ENCODE measurements at regions not wholly inside any gene's neighbourhood (a gene's known extent, or its start where the extent isn't known, plus 50 kb on each side); places are given as distances from the start of the nearest gene placed in this dataset.

DNA sequence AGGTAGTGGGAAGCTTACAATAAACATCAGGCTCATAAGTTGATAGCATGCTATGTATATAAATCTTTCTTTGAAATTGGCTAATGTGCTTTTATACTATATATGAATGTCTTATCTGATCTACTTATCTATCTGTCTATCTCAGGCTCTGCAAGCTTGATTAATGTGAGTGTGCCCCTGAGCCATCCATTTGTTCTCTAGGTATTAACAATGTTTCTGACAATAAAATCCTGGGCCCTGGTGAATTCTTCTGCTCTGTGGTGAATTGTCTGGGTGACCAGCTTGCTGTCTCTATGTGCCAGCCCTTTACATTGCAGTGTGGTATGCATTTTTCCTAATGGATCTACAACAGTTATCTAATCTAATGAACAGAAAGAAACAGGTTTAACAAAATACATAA, 295.9 kb downstream of the HRH4 start:
- Histone ChIP-seq H3K4me3 (no peak overlapping the region), H3K27me3 (no peaks in the 10 kb centered on the region), H3K27ac (no peak overlapping the region), H3K4me1 (no peaks in the 10 kb centered on the region), H3K36me3 (no peaks in the 10 kb centered on the region), H3K9me3 (no peaks in the 10 kb centered on the region)
- no peak for DNase-seq
- no peak for TF ChIP-seq POLR2A (IDR thresholded peaks at IDR 0.05)
- TF ChIP-seq, protein P1, sequence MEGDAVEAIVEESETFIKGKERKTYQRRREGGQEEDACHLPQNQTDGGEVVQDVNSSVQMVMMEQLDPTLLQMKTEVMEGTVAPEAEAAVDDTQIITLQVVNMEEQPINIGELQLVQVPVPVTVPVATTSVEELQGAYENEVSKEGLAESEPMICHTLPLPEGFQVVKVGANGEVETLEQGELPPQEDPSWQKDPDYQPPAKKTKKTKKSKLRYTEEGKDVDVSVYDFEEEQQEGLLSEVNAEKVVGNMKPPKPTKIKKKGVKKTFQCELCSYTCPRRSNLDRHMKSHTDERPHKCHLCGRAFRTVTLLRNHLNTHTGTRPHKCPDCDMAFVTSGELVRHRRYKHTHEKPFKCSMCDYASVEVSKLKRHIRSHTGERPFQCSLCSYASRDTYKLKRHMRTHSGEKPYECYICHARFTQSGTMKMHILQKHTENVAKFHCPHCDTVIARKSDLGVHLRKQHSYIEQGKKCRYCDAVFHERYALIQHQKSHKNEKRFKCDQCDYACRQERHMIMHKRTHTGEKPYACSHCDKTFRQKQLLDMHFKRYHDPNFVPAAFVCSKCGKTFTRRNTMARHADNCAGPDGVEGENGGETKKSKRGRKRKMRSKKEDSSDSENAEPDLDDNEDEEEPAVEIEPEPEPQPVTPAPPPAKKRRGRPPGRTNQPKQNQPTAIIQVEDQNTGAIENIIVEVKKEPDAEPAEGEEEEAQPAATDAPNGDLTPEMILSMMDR (IDR thresholded peaks at IDR 0.05) = no peak
- intact Hi-C loops (cut with DNase I; ENCODE audit: low total_unique reads) = no loop called here

DNA sequence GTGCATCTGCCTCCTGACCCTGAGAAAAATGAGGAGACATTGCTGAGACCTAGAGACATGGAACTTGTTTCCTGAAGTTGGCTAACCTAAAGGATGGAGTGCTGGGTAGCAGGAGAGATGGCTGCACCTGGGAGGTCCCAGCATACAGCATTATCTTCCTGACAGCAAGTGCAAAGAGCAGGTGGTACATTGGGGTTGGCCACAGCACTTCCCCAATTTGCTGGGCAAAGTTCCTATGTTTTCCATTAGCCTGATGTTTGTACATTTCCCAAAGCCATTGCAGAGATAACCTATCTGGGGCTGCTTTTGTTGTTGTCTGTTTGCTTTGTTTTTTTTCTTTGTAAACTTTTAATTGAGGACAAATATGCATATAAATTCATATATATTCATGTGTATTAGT, 296.7 kb downstream of the HRH4 start:
- H3K9me3 ChIP-seq = no peaks in the 10 kb centered on the region
- TF ChIP-seq, protein P1 (IDR thresholded peaks at IDR 0.05) = no peak
- TF ChIP-seq POLR2A (IDR thresholded peaks at IDR 0.05) = no peak
- no peaks in the 10 kb centered on the region for H3K4me1 ChIP-seq
- H3K4me3 ChIP-seq = no peak overlapping the region
- no peak for DNase-seq
- intact Hi-C loops (cut with DNase I; ENCODE audit: low total_unique reads) = no loop called here
- no peaks in the 10 kb centered on the region for H3K36me3 ChIP-seq
- no peaks in the 10 kb centered on the region for H3K27me3 ChIP-seq
- no peak overlapping the region for H3K27ac ChIP-seq

DNA sequence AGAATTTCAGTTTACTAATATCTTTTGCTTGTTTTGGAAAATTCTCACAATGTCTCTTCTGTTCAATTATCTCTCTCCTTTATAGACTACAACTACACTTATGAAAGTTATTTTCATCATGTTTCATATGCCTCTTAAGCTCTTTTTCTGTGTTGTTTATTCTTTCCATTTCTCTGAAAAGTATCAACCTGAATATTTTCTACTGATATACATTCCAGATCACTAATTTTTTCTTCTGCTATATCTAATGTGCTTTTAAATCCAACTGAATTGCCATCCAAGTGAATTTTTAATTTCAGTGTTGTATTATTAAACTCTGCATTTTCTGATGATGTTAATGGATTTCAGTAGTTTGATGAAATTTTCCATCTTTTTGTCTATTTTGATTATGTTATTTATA, 301.3 kb downstream of the HRH4 start:
- H3K36me3 ChIP-seq = no peaks in the 10 kb centered on the region
- no peak overlapping the region for H3K4me3 ChIP-seq
- H3K4me1 ChIP-seq = no peaks in the 10 kb centered on the region
- no peaks in the 10 kb centered on the region for H3K27me3 ChIP-seq
- intact Hi-C loops (cut with DNase I; ENCODE audit: low total_unique reads) = no loop called here
- no peaks in the 10 kb centered on the region for H3K9me3 ChIP-seq
- no peak overlapping the region for H3K27ac ChIP-seq
- DNase-seq = no peak
- TF ChIP-seq, protein P1 (IDR thresholded peaks at IDR 0.05) = no peak
- TF ChIP-seq POLR2A (IDR thresholded peaks at IDR 0.05) = no peak

DNA sequence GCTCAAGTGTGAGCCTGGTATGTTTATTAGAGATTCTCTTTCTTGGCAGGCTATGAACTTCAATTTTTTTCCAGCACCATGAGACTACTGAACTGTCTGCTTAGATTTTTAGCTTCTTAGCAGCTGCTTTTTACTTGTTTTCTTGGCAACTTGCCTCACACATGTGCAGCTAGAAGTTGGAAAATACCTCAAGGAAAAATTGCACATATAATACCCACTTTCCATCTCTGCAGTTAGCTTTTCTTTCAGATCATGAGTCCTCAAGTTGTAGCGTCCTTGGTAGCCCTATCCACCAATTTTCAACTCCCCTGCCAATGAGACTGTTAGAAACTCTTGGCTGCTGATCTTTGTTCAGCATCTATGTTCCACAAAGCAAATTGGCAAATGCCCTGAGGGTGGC, 302.1 kb downstream of the HRH4 start:
- H3K27me3 ChIP-seq = no peaks in the 10 kb centered on the region
- no peak overlapping the region for H3K4me3 ChIP-seq
- no peaks in the 10 kb centered on the region for H3K9me3 ChIP-seq
- H3K27ac ChIP-seq = no peak overlapping the region
- no peaks in the 10 kb centered on the region for H3K36me3 ChIP-seq
- TF ChIP-seq POLR2A (IDR thresholded peaks at IDR 0.05) = no peak
- TF ChIP-seq, protein P1 (IDR thresholded peaks at IDR 0.05) = no peak
- intact Hi-C loops (cut with DNase I; ENCODE audit: low total_unique reads) = no loop called here
- no peak for DNase-seq
- H3K4me1 ChIP-seq = no peaks in the 10 kb centered on the region

GRCh38 chr18:24763765-24764513, 303.5 kb downstream of the HRH4 start:
- DNase-seq = peak; percentile 33 to 37
- no peak overlapping the region for H3K27ac ChIP-seq

More at GRCh38 chr18:24763765-24764513, 303.5 kb downstream of the HRH4 start:
- no peaks in the 10 kb centered on the region for H3K9me3 ChIP-seq
- no peak for TF ChIP-seq POLR2A (IDR thresholded peaks at IDR 0.05)
- TF ChIP-seq, protein P1 (IDR thresholded peaks at IDR 0.05) = no peak
- no peaks in the 10 kb centered on the region for H3K4me1 ChIP-seq
- H3K36me3 ChIP-seq = no peaks in the 10 kb centered on the region
- intact Hi-C loops (cut with DNase I; ENCODE audit: low total_unique reads) = no loop called here
- H3K27me3 ChIP-seq = no peaks in the 10 kb centered on the region
- H3K4me3 ChIP-seq = no peak overlapping the region

Measured in uterus (tissue), 3 donors.